Uterus (tissue), 3 donors: ENCODE measurements at regions not wholly inside any gene's neighbourhood (a gene's known extent, or its start where the extent isn't known, plus 50 kb on each side); places are given as distances from the start of the nearest gene placed in this dataset.

Experiments
- DNase-seq, 2 donors: peaks; one replicate each; pipeline ENCODE4 v3.0.0-alpha.2; 2019 to 2020
- H3K27ac ChIP-seq, 2 donors: fragments of 200-600 bp; sonication (generic); 1 replicate in 1 of 2; 2 replicates in 1 of 2; pipeline ENCODE4 v1.5.1; 2016 to 2018
- H3K27me3 ChIP-seq, 2 donors: fragments of 200-600 bp; sonication (generic); one replicate each; pipeline ENCODE4 v1.5.1; 2018 to 2019; ENCODE audit warnings: control low read depth in 1 of 2
- H3K36me3 ChIP-seq, 2 donors: fragments of 200-600 bp; sonication (generic); one replicate each; pipeline ENCODE4 v1.5.1; 2019; ENCODE audit warnings: control low read depth in 1 of 2
- H3K4me1 ChIP-seq, 2 donors: fragments of 200-600 bp; sonication (generic); one replicate each; pipeline ENCODE4 v1.5.1; 2018 to 2019; ENCODE audit warnings: control low read depth in 1 of 2
- H3K4me3 ChIP-seq, 2 donors: fragments of 200-600 bp; sonication (generic); 1 replicate in 1 of 2; 2 replicates in 1 of 2; pipeline ENCODE4 v1.5.1; 2018 to 2019; ENCODE audit warnings: mild to moderate bottlenecking in 1 of 2
- H3K9me3 ChIP-seq, 2 donors: fragments of 200-600 bp; sonication (generic); one replicate each; pipeline ENCODE4 v1.5.1; 2019; ENCODE audit warnings: control low read depth in 1 of 2
- POLR2A ChIP-seq, 2 donors: fragments of 450-650 bp; IDR thresholded peaks; one replicate each; pipeline ENCODE4 v1.6.1; 2016; ENCODE audit warnings: antibody characterized with exemption in 2 of 2, mild to moderate bottlenecking in 1 of 2, moderate library complexity in 1 of 2
- intact Hi-C: fragments of 100-400 bp; cut with DNase I; formaldehyde crosslinking; loops from one replicate; pipeline ENCODE4 v1.15.1; 2023; ENCODE audit warnings: low total_unique reads
- TF ChIP-seq, protein P1 (sequence below), 4 experiments: fragments of 200-600 bp in 2 of 4; fragments of 450-650 bp in 2 of 4; sonication (generic) in 2 of 4; IDR thresholded peaks; one replicate each; pipeline ENCODE4 v1.5.1; 2016 to 2019; ENCODE audit warnings: antibody characterized with exemption in 4 of 4, mild to moderate bottlenecking in 2 of 4, moderate library complexity in 1 of 4
- donor health status: DM: yes; HTN: yes; CAD: no.

DNA sequence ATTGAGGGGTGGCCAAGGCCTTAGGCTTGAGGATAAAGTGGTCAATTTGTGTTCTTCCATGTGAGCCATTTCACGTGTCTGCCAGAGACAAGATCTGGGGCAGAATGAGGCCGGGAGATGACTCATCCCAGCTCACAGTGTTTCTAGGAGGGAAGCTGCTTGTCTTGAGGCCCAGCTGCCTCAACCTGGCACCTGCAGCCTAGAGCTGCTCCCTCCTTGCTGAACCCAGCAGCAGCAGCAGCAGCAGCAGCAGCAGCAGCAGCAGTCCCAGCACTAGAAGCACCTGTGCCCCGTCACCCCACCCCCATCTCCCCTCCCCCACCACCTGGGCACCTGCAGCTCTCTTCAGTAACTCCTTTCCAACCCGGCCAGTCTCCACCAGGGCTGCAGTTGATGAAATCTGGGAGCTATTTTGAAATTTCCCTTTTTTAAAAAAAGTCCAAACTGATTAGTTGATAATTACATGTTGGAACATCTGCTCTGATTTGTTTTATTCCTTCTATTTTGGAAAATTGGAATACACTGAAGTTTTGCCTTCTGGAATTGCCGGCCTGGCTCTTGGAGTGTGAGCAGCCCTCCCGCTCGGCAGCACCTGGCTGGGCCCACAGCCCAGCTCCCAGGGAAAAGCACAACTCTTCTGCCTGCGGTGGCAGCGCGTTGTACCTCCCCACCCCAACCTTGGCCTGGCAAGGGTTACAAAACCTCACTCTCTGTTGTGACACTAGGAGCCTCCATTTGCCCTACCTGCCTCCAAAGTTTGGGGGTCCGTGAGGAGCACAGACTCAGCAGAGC is 143.5 kb downstream of the NXPE2 start:
- Histone ChIP-seq H3K36me3 (no peaks in the 10 kb centered on the region), H3K4me1 (no peaks in the 10 kb centered on the region), H3K27ac (no peak overlapping the region), H3K4me3 (no peak overlapping the region), H3K27me3 (no peaks in the 10 kb centered on the region), H3K9me3 (no peaks in the 10 kb centered on the region)
- TF ChIP-seq, protein P1, sequence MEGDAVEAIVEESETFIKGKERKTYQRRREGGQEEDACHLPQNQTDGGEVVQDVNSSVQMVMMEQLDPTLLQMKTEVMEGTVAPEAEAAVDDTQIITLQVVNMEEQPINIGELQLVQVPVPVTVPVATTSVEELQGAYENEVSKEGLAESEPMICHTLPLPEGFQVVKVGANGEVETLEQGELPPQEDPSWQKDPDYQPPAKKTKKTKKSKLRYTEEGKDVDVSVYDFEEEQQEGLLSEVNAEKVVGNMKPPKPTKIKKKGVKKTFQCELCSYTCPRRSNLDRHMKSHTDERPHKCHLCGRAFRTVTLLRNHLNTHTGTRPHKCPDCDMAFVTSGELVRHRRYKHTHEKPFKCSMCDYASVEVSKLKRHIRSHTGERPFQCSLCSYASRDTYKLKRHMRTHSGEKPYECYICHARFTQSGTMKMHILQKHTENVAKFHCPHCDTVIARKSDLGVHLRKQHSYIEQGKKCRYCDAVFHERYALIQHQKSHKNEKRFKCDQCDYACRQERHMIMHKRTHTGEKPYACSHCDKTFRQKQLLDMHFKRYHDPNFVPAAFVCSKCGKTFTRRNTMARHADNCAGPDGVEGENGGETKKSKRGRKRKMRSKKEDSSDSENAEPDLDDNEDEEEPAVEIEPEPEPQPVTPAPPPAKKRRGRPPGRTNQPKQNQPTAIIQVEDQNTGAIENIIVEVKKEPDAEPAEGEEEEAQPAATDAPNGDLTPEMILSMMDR (IDR thresholded peaks at IDR 0.05), result no peak
- TF ChIP-seq POLR2A (IDR thresholded peaks at IDR 0.05), result no peak
- intact Hi-C loops, result no loop called here
- no peak for DNase-seq

DNA sequence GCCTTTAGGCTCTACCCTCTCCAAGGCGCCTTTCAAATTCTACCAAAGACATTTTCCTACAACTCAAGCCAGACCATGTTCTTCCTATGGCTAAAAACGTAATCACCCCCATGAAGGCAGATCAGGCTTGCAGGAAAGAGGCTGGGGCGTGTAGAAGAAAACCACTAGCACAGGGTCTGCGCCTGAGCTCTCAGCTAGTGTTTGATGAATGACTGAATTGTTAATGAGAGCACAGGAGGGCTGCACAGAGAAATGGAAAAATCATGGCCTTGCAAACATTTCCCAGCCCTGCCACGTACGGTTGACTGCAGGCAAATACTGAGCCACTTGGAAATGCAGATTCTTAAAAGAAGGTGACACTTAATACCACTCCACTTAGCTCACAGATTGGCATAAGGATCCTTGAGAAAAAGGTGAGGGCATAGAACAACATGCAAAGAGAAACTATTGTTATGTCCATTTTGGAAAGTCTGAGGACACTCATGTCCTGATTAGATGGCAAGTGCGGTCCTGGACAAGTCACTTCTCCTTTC is 148.6 kb downstream of the NXPE2 start:
- intact Hi-C loops, result no loop called here
- no peaks in the 10 kb centered on the region for H3K36me3 ChIP-seq
- no peak for DNase-seq
- no peaks in the 10 kb centered on the region for H3K9me3 ChIP-seq
- H3K27ac ChIP-seq, result no peak overlapping the region
- no peaks in the 10 kb centered on the region for H3K27me3 ChIP-seq
- TF ChIP-seq, protein P1 (IDR thresholded peaks at IDR 0.05), result no peak
- TF ChIP-seq POLR2A (IDR thresholded peaks at IDR 0.05), result no peak
- no peak overlapping the region for H3K4me3 ChIP-seq
- no peaks in the 10 kb centered on the region for H3K4me1 ChIP-seq

DNA sequence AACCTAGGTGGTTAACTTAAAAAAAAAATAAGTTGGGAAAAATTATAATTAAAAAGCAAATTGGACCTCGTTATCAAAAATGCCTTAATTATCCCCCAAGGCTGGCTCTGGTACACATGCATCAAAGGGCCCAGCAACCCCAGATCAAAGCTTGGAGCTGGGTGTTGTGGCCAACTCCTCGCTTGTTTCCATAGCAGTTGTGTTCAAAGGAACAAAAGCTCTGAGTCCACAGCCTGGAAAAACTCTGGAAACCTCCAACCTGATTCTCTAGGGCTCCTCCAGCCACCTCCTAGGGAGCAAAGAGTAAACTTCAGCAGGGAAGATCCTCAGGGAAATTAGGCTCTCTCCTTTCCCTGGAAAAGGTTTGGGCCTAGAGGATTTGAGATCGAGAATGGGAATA is 149.4 kb downstream of the NXPE2 start:
- intact Hi-C loops, result no loop called here
- H3K9me3 ChIP-seq, result no peaks in the 10 kb centered on the region
- no peak for DNase-seq

DNA sequence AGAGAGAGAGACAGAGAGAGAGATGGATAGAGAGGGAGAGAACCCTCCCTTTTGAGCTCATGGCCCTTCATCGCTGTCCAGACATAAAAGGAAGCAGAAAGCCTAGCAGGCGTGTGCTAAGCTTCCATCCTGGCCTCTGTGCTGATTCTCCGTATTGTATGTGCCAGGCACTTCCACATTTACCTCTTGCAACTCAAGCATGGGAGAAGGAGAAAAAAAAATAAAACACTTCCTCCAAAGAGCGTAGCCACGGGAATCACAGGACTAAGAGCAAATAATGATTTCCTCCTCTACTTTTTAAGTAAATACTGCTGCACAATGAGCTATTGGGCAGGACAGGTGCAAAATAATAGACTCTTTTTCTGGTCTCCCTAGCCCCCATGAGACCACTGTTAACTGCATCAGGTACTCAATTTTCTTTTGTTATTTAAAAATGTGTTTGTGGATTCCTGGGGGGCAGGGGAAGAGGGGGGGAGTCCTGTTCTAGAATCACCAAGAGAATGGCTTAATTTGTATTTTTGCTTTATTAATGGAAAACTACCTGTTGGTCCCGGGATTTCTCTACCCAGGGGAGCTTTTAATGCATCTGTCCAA is 154.3 kb downstream of the NXPE2 start:
- Histone ChIP-seq H3K27ac (no peak overlapping the region), H3K4me3 (no peak overlapping the region), H3K4me1 (no peaks in the 10 kb centered on the region), H3K27me3 (no peaks in the 10 kb centered on the region), H3K36me3 (no peaks in the 10 kb centered on the region), H3K9me3 (no peaks in the 10 kb centered on the region)
- no peak for TF ChIP-seq POLR2A (IDR thresholded peaks at IDR 0.05)
- TF ChIP-seq, protein P1 (IDR thresholded peaks at IDR 0.05), result no peak
- no peak for DNase-seq
- intact Hi-C loops, result no loop called here

More for the DNA sequence above, 149.4 kb downstream of the NXPE2 start:
- TF ChIP-seq POLR2A (IDR thresholded peaks at IDR 0.05), result no peak
- TF ChIP-seq, protein P1 (IDR thresholded peaks at IDR 0.05), result no peak
- Histone ChIP-seq H3K4me3 (no peak overlapping the region), H3K27ac (no peak overlapping the region), H3K27me3 (no peaks in the 10 kb centered on the region), H3K4me1 (no peaks in the 10 kb centered on the region), H3K36me3 (no peaks in the 10 kb centered on the region)

DNA sequence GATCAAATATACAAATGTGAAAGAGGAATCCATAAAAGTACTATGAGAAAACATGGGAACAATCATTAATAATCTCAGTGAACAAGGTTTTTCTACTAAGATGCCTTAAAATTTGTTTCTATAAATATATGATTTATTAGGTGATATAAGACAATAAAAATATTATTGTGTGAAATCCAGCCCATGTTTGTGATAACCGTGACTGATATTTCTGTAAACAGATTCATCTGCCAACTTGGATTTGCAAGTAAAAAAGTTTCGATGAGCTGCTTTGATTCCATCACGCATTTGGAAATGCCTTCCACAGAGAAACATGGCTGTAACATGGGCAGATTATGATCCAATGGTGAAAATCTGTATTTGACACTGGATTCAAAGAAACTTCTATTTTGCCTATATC is 157.8 kb downstream of the NXPE2 start:
- Histone ChIP-seq H3K27ac (no peak overlapping the region), H3K9me3 (no peaks in the 10 kb centered on the region), H3K4me1 (no peaks in the 10 kb centered on the region), H3K4me3 (no peak overlapping the region), H3K27me3 (no peaks in the 10 kb centered on the region), H3K36me3 (no peaks in the 10 kb centered on the region)
- TF ChIP-seq POLR2A (IDR thresholded peaks at IDR 0.05), result no peak
- TF ChIP-seq, protein P1 (IDR thresholded peaks at IDR 0.05), result no peak
- intact Hi-C loops, result no loop called here
- no peak for DNase-seq
